Tibial nerve (tissue), 3 donors: ENCODE measurements at regions not wholly inside any gene's neighbourhood (a gene's known extent, or its start where the extent isn't known, plus 50 kb on each side); places are given as distances from the start of the nearest gene placed in this dataset.

Experiments used
- POLR2A ChIP-seq, 2 donors: fragments of 450-650 bp; IDR thresholded peaks; one replicate each; pipeline ENCODE4 v1.6.1; 2017; ENCODE audit warnings: antibody characterized with exemption in 2 of 2, mild to moderate bottlenecking in 2 of 2, moderate library complexity in 2 of 2
- TF ChIP-seq, protein P1 (sequence below), 5 experiments: fragments of 200-600 bp in 3 of 5; fragments of 450-650 bp in 2 of 5; sonication (generic) in 3 of 5; IDR thresholded peaks; one replicate each; pipeline ENCODE4 v1.5.1; 2016 to 2019; ENCODE audit warnings: antibody characterized with exemption in 5 of 5, mild to moderate bottlenecking in 3 of 5, moderate library complexity in 2 of 5

DNA sequence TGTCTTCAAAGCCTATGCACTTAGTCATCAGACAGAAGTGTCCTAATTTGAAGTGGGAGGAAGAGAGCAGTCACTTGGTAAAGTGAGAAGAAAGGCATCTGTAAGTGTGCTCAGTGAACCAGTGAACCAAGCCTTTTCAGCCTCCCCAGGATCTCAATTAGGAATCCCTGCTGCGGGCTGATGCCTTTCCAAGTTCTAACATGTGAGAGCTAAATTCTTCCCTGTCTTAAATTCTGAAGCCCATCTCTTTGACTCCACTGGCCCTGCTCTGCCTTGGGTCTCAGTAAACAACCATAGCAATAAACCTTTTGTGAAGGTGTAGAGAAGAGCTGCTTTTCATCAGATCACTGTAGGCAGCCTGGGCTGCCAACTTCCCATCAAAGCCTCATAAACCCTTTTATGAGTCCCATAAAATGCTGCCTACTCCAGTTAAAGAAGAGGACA, 701.2 kb upstream of the LCORL start:
- TF ChIP-seq, protein P1, sequence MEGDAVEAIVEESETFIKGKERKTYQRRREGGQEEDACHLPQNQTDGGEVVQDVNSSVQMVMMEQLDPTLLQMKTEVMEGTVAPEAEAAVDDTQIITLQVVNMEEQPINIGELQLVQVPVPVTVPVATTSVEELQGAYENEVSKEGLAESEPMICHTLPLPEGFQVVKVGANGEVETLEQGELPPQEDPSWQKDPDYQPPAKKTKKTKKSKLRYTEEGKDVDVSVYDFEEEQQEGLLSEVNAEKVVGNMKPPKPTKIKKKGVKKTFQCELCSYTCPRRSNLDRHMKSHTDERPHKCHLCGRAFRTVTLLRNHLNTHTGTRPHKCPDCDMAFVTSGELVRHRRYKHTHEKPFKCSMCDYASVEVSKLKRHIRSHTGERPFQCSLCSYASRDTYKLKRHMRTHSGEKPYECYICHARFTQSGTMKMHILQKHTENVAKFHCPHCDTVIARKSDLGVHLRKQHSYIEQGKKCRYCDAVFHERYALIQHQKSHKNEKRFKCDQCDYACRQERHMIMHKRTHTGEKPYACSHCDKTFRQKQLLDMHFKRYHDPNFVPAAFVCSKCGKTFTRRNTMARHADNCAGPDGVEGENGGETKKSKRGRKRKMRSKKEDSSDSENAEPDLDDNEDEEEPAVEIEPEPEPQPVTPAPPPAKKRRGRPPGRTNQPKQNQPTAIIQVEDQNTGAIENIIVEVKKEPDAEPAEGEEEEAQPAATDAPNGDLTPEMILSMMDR (IDR thresholded peaks at IDR 0.05), result no peak
- TF ChIP-seq POLR2A (IDR thresholded peaks at IDR 0.05), result no peak
